ENCODE measurements at regions not wholly inside any gene's neighbourhood (a gene's known extent, or its start where the extent isn't known, plus 50 kb on each side); places are given as distances from the start of the nearest gene placed in this dataset.

GRCh38 chr15:60121845-60122244 lies 117.7 kb downstream of the FOXB1 start:
- ChIA-PET CTCF (no interaction called here), POLR2A (ENCODE audit: unreplicated experiment) (no interaction called here)
- H3K4me3 ChIP-seq (ENCODE audit: low read length), result no peak overlapping the region
- H3K4me2 ChIP-seq (ENCODE audit: low read length), result no peak overlapping the region
- H3K79me2 ChIP-seq (ENCODE audit: low read length), result no peaks in the 10 kb centered on the region
- no peaks in the 10 kb centered on the region for H3F3A ChIP-seq (ENCODE audit: low read length, unreplicated experiment)
- H3K9me3 ChIP-seq (ENCODE audit: low read length), result no peaks in the 10 kb centered on the region
- no peaks in the 10 kb centered on the region for H3K9me2 ChIP-seq (replicated peaks; ENCODE audit: low read length)
- no peaks in the 10 kb centered on the region for H4K20me1 ChIP-seq (ENCODE audit: low read length)
- H3K36me3 ChIP-seq (ENCODE audit: low read depth, low read length), result no peaks in the 10 kb centered on the region
- BruUV-seq (replicated peaks), result no TSS peak
- ATAC-seq (no peak), DNase-seq (peak; percentile 24)
- H3K4me1 ChIP-seq (ENCODE audit: insufficient read depth, low read length), result 0 out of 2 replicates have a peak, but pooled peaks cover under 1% of the 10 kb centered on the region
- no peak for TF ChIP-seq EZH2phosphoT487 (IDR thresholded peaks at IDR 0.05; ENCODE audit: borderline replicate concordance, low read length)
- no peak for TF ChIP-seq CTCF (conservative IDR thresholded peaks at IDR 0.05; ENCODE audit: low read depth, low read length)
- no peak for TF ChIP-seq EZH2 (IDR thresholded peaks at IDR 0.05; ENCODE audit: low read length, unreplicated experiment)
- H3K9ac ChIP-seq (ENCODE audit: low read length), result no peak overlapping the region
- intact Hi-C loops (cut with micrococcal nuclease), result no loop called here
- no peaks in the 10 kb centered on the region for H3K27me3 ChIP-seq (ENCODE audit: low read length)
- H2AFZ ChIP-seq (ENCODE audit: low read length), result no peak overlapping the region
- H3K27ac ChIP-seq (ENCODE audit: low read length), result no peak overlapping the region

GRCh38 chr15:60122691-60123090 lies 118.6 kb downstream of the FOXB1 start:
- Histone ChIP-seq H3K9me2 (replicated peaks; ENCODE audit: low read length) (no peaks in the 10 kb centered on the region), H3K27ac (ENCODE audit: low read length) (no peak overlapping the region), H2AFZ (ENCODE audit: low read length) (no peak overlapping the region), H3K27me3 (ENCODE audit: low read length) (no peaks in the 10 kb centered on the region), H3K4me3 (ENCODE audit: low read length) (no peak overlapping the region), H3K79me2 (ENCODE audit: low read length) (no peaks in the 10 kb centered on the region), H3K4me1 (ENCODE audit: insufficient read depth, low read length) (no peaks in the 10 kb centered on the region), H3K9me3 (ENCODE audit: low read length) (no peaks in the 10 kb centered on the region), H4K20me1 (ENCODE audit: low read length) (no peaks in the 10 kb centered on the region), H3K9ac (ENCODE audit: low read length) (no peak overlapping the region), H3K36me3 (ENCODE audit: low read depth, low read length) (no peaks in the 10 kb centered on the region), H3K4me2 (ENCODE audit: low read length) (no peak overlapping the region), H3F3A (ENCODE audit: low read length, unreplicated experiment) (no peaks in the 10 kb centered on the region)
- no peak for ATAC-seq
- BruUV-seq (replicated peaks), result no TSS peak
- ChIA-PET CTCF (no interaction called here), POLR2A (ENCODE audit: unreplicated experiment) (no interaction called here)
- TF ChIP-seq EZH2phosphoT487 (IDR thresholded peaks at IDR 0.05; ENCODE audit: borderline replicate concordance, low read length) (no peak), EZH2 (IDR thresholded peaks at IDR 0.05; ENCODE audit: low read length, unreplicated experiment) (no peak), CTCF (conservative IDR thresholded peaks at IDR 0.05; ENCODE audit: low read depth, low read length) (no peak)
- DNase-seq, result no peak
- intact Hi-C loops (cut with micrococcal nuclease), result no loop called here

GRCh38 chr15:60124460-60125070 lies 120.5 kb downstream of the FOXB1 start:
- no peaks in the 10 kb centered on the region for H4K20me1 ChIP-seq (ENCODE audit: low read length)
- no peak overlapping the region for H3K9ac ChIP-seq (ENCODE audit: low read length)
- ChIA-PET POLR2A (ENCODE audit: unreplicated experiment) (no interaction called here), CTCF (no interaction called here)
- intact Hi-C loops (cut with micrococcal nuclease), result loop anchor here (5.0 kb wide), 1 partner anchor 117 kb away; no protein-coding TSS in a partner anchor
- H3K9me2 ChIP-seq (replicated peaks; ENCODE audit: low read length), result no peaks in the 10 kb centered on the region
- no peaks in the 10 kb centered on the region for H3F3A ChIP-seq (ENCODE audit: low read length, unreplicated experiment)
- no peaks in the 10 kb centered on the region for H3K4me1 ChIP-seq (ENCODE audit: insufficient read depth, low read length)
- H3K27ac ChIP-seq (ENCODE audit: low read length), result no peak overlapping the region
- H3K4me2 ChIP-seq (ENCODE audit: low read length), result no peak overlapping the region
- H2AFZ ChIP-seq (ENCODE audit: low read length), result 0 out of 2 replicates have a peak overlapping the region, but pooled peaks have one; percentile 22
- no peak for ATAC-seq
- no peaks in the 10 kb centered on the region for H3K36me3 ChIP-seq (ENCODE audit: low read depth, low read length)
- no peak overlapping the region for H3K4me3 ChIP-seq (ENCODE audit: low read length)
- BruUV-seq (replicated peaks), result no TSS peak
- H3K79me2 ChIP-seq (ENCODE audit: low read length), result no peaks in the 10 kb centered on the region
- H3K9me3 ChIP-seq (ENCODE audit: low read length), result no peaks in the 10 kb centered on the region
- DNase-seq, result no peak
- H3K27me3 ChIP-seq (ENCODE audit: low read length), result no peaks in the 10 kb centered on the region
- TF ChIP-seq EZH2phosphoT487 (IDR thresholded peaks at IDR 0.05; ENCODE audit: borderline replicate concordance, low read length) (no peak), EZH2 (IDR thresholded peaks at IDR 0.05; ENCODE audit: low read length, unreplicated experiment) (no peak), CTCF (conservative IDR thresholded peaks at IDR 0.05; ENCODE audit: low read depth, low read length) (no peak)

All from PC-3 (cell line).